OCI-LY3 (cell line): ENCODE measurements at regions not wholly inside any gene's neighbourhood (a gene's known extent, or its start where the extent isn't known, plus 50 kb on each side); places are given as distances from the start of the nearest gene placed in this dataset.

Experiments used
- CTCF ChIP-seq: fragments of 200-600, 300-600 bp; sonication (generic); IDR thresholded peaks from 2 replicates; pipeline ENCODE4 v1.5.1; 2014; ENCODE audit warnings: antibody characterized with exemption, low read length, low read depth
- EZH2phosphoT487 ChIP-seq: fragments of 200-600 bp; shearing (Covaris generic); IDR thresholded peaks from 2 replicates; pipeline ENCODE4 v1.6.1; 2018; ENCODE audit warnings: antibody characterized with exemption, mixed run types, low read depth

DNA sequence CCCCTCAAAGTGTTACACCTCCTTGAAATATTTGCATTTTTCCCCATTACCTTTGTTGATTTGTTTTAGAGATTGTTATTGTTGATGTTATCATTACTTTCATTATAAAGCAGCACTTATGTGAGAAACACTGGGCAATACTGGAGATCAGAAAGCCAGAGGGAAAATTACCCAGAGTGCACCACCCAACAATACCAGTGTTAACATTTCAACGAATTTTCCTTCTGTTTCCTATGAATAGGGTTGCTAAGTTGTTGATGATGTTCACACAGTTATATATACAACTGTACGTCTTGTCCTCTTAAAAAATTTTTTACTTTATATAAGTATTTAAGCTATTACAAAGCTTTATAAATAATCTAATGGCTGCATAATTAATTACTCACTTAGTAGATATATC is 173.6 kb upstream of the UMPS start:
- TF ChIP-seq CTCF (no peak), EZH2phosphoT487 (no peak)
